ENCODE measurements at regions not wholly inside any gene's neighbourhood (a gene's known extent, or its start where the extent isn't known, plus 50 kb on each side); places are given as distances from the start of the nearest gene placed in this dataset.

DNA sequence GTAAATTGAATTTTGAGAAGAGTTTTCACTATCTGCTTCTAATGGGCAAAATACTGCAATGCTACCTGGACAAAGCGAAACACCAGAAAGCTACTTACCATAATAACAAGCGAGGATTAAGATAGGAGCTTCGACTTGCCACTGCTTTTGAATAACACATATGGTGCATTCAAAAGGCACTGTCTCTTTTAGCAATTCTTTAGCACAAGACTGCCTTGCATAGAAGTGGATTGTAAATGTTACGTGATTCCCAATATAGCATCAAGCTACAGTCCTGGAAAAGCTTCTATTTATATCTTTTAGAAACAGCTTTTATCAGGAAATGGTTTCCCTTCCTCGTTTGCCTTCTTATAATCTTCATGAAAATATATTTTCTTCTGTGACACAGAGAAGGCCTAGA lies 258.7 kb upstream of the PDE3A start:
- TF ChIP-seq, protein P1, sequence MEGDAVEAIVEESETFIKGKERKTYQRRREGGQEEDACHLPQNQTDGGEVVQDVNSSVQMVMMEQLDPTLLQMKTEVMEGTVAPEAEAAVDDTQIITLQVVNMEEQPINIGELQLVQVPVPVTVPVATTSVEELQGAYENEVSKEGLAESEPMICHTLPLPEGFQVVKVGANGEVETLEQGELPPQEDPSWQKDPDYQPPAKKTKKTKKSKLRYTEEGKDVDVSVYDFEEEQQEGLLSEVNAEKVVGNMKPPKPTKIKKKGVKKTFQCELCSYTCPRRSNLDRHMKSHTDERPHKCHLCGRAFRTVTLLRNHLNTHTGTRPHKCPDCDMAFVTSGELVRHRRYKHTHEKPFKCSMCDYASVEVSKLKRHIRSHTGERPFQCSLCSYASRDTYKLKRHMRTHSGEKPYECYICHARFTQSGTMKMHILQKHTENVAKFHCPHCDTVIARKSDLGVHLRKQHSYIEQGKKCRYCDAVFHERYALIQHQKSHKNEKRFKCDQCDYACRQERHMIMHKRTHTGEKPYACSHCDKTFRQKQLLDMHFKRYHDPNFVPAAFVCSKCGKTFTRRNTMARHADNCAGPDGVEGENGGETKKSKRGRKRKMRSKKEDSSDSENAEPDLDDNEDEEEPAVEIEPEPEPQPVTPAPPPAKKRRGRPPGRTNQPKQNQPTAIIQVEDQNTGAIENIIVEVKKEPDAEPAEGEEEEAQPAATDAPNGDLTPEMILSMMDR (conservative IDR thresholded peaks at IDR 0.05 in 1 of 2, IDR thresholded peaks at IDR 0.05 in 1 of 2; ENCODE audit: low read depth in 1 of 2, low read length in 2 of 2) = no peak
- TF ChIP-seq EZH2 (IDR thresholded peaks at IDR 0.05; ENCODE audit: low read length, missing control alignments) = no peak

All from fibroblast of lung (primary cell).